ENCODE measurements at regions not wholly inside any gene's neighbourhood (a gene's known extent, or its start where the extent isn't known, plus 50 kb on each side); places are given as distances from the start of the nearest gene placed in this dataset. TPM values are rescaled to one million over a fixed set of nuclear protein-coding genes. Genes with fewer than 3 reads are reported as not detected.

GRCh38 chrX:140948827-140949226 lies 53.6 kb upstream of the SPANXB1 start:
- POLR2A ChIA-PET: interaction anchor here (0.7 kb wide), 1 partner anchor 192 kb away, joined by 3 read pairs; no protein-coding TSS in a partner anchor
- H3K9me3 Mint-ChIP-seq (ENCODE audit: unreplicated experiment): no peaks in the 10 kb centered on the region

GRCh38 chrX:140949233-140949632 lies 53.2 kb upstream of the SPANXB1 start:
- Mint-ChIP-seq H3K4me3 (ENCODE audit: unreplicated experiment) (no peak overlapping the region), H3K36me3 (ENCODE audit: insufficient read depth, unreplicated experiment) (no peaks in the 10 kb centered on the region), H3K9me3 (ENCODE audit: unreplicated experiment) (no peaks in the 10 kb centered on the region), H3K27me3 (ENCODE audit: insufficient read depth, unreplicated experiment) (no peaks in the 10 kb centered on the region), H3K4me1 (ENCODE audit: insufficient read depth, unreplicated experiment) (no peaks in the 10 kb centered on the region), H3K27ac (ENCODE audit: low read depth, unreplicated experiment) (no peak overlapping the region)
- ChIA-PET CTCF (interaction anchor here (0.7 to 0.9 kb wide), 3 partner anchors 8 to 98 kb away, joined by 3 to 5 read pairs (median 3); no protein-coding TSS in a partner anchor), POLR2A (no interaction called here)
- intact Hi-C loops (cut with micrococcal nuclease): no loop called here
- no peak for TF ChIP-seq CTCF (IDR thresholded peaks at IDR 0.05; ENCODE audit: unreplicated experiment)
- no TSS peak for BruUV-seq (replicated peaks)
- peak; percentile 10 for DNase-seq (ENCODE audit: unreplicated experiment)

More at GRCh38 chrX:140948827-140949226, 53.6 kb upstream of the SPANXB1 start:
- no peak for DNase-seq (ENCODE audit: unreplicated experiment)
- Mint-ChIP-seq H3K27ac (ENCODE audit: low read depth, unreplicated experiment) (no peak overlapping the region), H3K36me3 (ENCODE audit: insufficient read depth, unreplicated experiment) (no peaks in the 10 kb centered on the region), H3K27me3 (ENCODE audit: insufficient read depth, unreplicated experiment) (no peaks in the 10 kb centered on the region), H3K4me3 (ENCODE audit: unreplicated experiment) (no peak overlapping the region), H3K4me1 (ENCODE audit: insufficient read depth, unreplicated experiment) (no peaks in the 10 kb centered on the region)
- CTCF ChIA-PET: interaction anchor here (0.8 kb wide), 1 partner anchor 8 kb away, joined by 5 read pairs; no protein-coding TSS in a partner anchor
- BruUV-seq (replicated peaks): no TSS peak
- intact Hi-C loops (cut with micrococcal nuclease): no loop called here
- TF ChIP-seq CTCF (IDR thresholded peaks at IDR 0.05; ENCODE audit: unreplicated experiment): no peak

Small RNA genes lying in the stretch of these regions (microRNA-seq; reads per million reads assigned to microRNA genes)
- gene MIR320D2: not detected
